ENCODE measurements at regions not wholly inside any gene's neighbourhood (a gene's known extent, or its start where the extent isn't known, plus 50 kb on each side); places are given as distances from the start of the nearest gene placed in this dataset.

DNA sequence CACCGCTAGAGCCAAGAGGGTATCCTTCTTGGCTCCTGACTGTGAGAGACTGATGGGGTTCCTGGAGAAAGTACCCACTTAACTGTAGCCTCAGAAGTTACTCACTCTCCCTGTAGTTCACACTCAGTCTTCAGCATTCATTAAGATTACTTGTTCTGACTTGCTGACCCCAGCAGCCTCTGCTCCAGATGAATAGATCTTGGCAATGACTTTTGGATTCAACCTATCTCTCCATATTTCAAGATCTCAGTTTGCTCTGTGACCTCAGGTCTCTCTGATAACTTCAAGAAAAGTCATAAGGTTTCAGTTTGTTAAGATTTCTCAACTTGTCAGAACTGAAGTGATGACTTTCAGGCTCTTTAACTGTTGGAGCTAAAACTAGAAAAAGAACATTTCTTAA lies 825.6 kb downstream of the PCDH7 start:
- Histone ChIP-seq H4K20me1 (ENCODE audit: low read length) (no peaks in the 10 kb centered on the region), H2AFZ (ENCODE audit: low read length) (no peak overlapping the region), H3K27me3 (ENCODE audit: low read length) (no peaks in the 10 kb centered on the region), H3K9me2 (replicated peaks; ENCODE audit: low read length) (no peaks in the 10 kb centered on the region), H3F3A (ENCODE audit: low read length, unreplicated experiment) (no peaks in the 10 kb centered on the region), H3K4me2 (ENCODE audit: low read length) (no peak overlapping the region), H3K9me3 (ENCODE audit: low read length) (no peaks in the 10 kb centered on the region), H3K9ac (ENCODE audit: low read length) (no peak overlapping the region), H3K36me3 (ENCODE audit: low read depth, low read length) (no peaks in the 10 kb centered on the region), H3K4me3 (ENCODE audit: low read length) (no peak overlapping the region), H3K79me2 (ENCODE audit: low read length) (no peaks in the 10 kb centered on the region), H3K27ac (ENCODE audit: low read length) (no peak overlapping the region), H3K4me1 (ENCODE audit: insufficient read depth, low read length) (0 out of 2 replicates have a peak, but pooled peaks cover 4% of the 10 kb centered on the region)
- TF ChIP-seq EZH2 (IDR thresholded peaks at IDR 0.05; ENCODE audit: low read length, unreplicated experiment), result no peak
- TF ChIP-seq, protein P1, sequence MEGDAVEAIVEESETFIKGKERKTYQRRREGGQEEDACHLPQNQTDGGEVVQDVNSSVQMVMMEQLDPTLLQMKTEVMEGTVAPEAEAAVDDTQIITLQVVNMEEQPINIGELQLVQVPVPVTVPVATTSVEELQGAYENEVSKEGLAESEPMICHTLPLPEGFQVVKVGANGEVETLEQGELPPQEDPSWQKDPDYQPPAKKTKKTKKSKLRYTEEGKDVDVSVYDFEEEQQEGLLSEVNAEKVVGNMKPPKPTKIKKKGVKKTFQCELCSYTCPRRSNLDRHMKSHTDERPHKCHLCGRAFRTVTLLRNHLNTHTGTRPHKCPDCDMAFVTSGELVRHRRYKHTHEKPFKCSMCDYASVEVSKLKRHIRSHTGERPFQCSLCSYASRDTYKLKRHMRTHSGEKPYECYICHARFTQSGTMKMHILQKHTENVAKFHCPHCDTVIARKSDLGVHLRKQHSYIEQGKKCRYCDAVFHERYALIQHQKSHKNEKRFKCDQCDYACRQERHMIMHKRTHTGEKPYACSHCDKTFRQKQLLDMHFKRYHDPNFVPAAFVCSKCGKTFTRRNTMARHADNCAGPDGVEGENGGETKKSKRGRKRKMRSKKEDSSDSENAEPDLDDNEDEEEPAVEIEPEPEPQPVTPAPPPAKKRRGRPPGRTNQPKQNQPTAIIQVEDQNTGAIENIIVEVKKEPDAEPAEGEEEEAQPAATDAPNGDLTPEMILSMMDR (conservative IDR thresholded peaks at IDR 0.05; ENCODE audit: low read depth, low read length), result no peak
- TF ChIP-seq EZH2phosphoT487 (IDR thresholded peaks at IDR 0.05; ENCODE audit: borderline replicate concordance, low read length), result no peak
- POLR2A ChIA-PET (ENCODE audit: unreplicated experiment), result no interaction called here
- ATAC-seq, result no peak
- CTCF ChIA-PET, result no interaction called here
- BruUV-seq (replicated peaks), result no TSS peak
- intact Hi-C loops (cut with micrococcal nuclease), result no loop called here
- no peak for DNase-seq

DNA sequence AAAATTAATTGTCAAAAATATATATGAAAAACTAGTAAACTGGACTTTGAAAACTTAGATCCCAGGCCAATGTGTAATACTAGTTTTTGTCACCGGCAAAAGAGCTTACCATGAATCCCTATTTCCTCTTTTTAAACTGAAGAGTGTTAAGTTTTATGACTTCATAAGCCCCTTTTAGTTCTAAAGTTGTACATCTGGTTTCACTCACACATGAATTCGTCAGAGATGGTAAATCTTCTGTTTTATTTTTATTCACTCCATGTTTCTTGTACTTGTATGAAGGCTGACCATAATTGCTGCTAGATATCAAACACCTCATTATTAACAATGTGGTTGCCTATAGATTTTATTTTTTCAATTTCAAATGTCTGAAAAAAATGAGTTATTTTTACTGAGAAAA lies 827.9 kb downstream of the PCDH7 start:
- Histone ChIP-seq H3K36me3 (ENCODE audit: low read depth, low read length) (no peaks in the 10 kb centered on the region), H3K4me2 (ENCODE audit: low read length) (no peak overlapping the region), H3F3A (ENCODE audit: low read length, unreplicated experiment) (no peaks in the 10 kb centered on the region), H4K20me1 (ENCODE audit: low read length) (no peaks in the 10 kb centered on the region), H3K79me2 (ENCODE audit: low read length) (no peaks in the 10 kb centered on the region), H3K9ac (ENCODE audit: low read length) (no peak overlapping the region), H3K4me1 (ENCODE audit: insufficient read depth, low read length) (no peaks in the 10 kb centered on the region), H3K4me3 (ENCODE audit: low read length) (no peak overlapping the region), H3K27me3 (ENCODE audit: low read length) (no peaks in the 10 kb centered on the region), H3K9me2 (replicated peaks; ENCODE audit: low read length) (no peaks in the 10 kb centered on the region), H3K27ac (ENCODE audit: low read length) (no peak overlapping the region), H2AFZ (ENCODE audit: low read length) (no peak overlapping the region), H3K9me3 (ENCODE audit: low read length) (no peaks in the 10 kb centered on the region)
- DNase-seq (no peak), ATAC-seq (no peak)
- TF ChIP-seq EZH2 (IDR thresholded peaks at IDR 0.05; ENCODE audit: low read length, unreplicated experiment), result no peak
- TF ChIP-seq, protein P1 (conservative IDR thresholded peaks at IDR 0.05; ENCODE audit: low read depth, low read length), result no peak
- TF ChIP-seq EZH2phosphoT487 (IDR thresholded peaks at IDR 0.05; ENCODE audit: borderline replicate concordance, low read length), result no peak
- POLR2A ChIA-PET (ENCODE audit: unreplicated experiment), result no interaction called here
- intact Hi-C loops (cut with micrococcal nuclease), result no loop called here
- BruUV-seq (replicated peaks), result no TSS peak
- CTCF ChIA-PET, result no interaction called here

DNA sequence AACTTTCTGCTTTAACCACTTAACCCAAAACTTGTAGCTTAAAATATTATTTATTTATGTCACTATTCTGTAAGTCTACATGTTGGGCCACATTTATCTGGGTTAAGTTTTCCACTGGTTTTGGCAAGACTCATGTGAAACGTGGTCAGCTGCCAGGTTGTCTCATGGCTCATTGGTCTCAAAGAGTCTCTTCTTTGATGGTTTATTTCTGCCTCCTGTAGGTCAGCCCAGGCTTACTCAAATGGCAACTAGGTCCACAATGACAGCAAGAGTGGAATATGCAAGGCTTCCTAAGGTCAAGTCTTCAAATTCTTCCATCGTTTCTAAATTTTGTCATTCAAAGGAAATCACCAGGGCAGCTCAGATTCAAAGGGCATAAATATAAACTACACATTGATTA lies 828.7 kb downstream of the PCDH7 start:
- Histone ChIP-seq H3K79me2 (ENCODE audit: low read length) (no peaks in the 10 kb centered on the region), H3K36me3 (ENCODE audit: low read depth, low read length) (no peaks in the 10 kb centered on the region), H3K4me3 (ENCODE audit: low read length) (no peak overlapping the region), H3K4me2 (ENCODE audit: low read length) (no peak overlapping the region), H3K9me3 (ENCODE audit: low read length) (no peaks in the 10 kb centered on the region), H3K9me2 (replicated peaks; ENCODE audit: low read length) (no peaks in the 10 kb centered on the region), H3K27me3 (ENCODE audit: low read length) (no peaks in the 10 kb centered on the region), H3F3A (ENCODE audit: low read length, unreplicated experiment) (no peaks in the 10 kb centered on the region), H3K27ac (ENCODE audit: low read length) (no peak overlapping the region), H4K20me1 (ENCODE audit: low read length) (no peaks in the 10 kb centered on the region), H3K4me1 (ENCODE audit: insufficient read depth, low read length) (no peaks in the 10 kb centered on the region), H2AFZ (ENCODE audit: low read length) (no peak overlapping the region), H3K9ac (ENCODE audit: low read length) (no peak overlapping the region)
- no TSS peak for BruUV-seq (replicated peaks)
- TF ChIP-seq, protein P1 (conservative IDR thresholded peaks at IDR 0.05; ENCODE audit: low read depth, low read length), result no peak
- TF ChIP-seq EZH2phosphoT487 (IDR thresholded peaks at IDR 0.05; ENCODE audit: borderline replicate concordance, low read length) (no peak), EZH2 (IDR thresholded peaks at IDR 0.05; ENCODE audit: low read length, unreplicated experiment) (no peak)
- intact Hi-C loops (cut with micrococcal nuclease), result no loop called here
- CTCF ChIA-PET, result no interaction called here
- POLR2A ChIA-PET (ENCODE audit: unreplicated experiment), result no interaction called here
- no peak for DNase-seq
- no peak for ATAC-seq
